Endothelial cell of umbilical vein (primary cell): ENCODE measurements at regions not wholly inside any gene's neighbourhood (a gene's known extent, or its start where the extent isn't known, plus 50 kb on each side); places are given as distances from the start of the nearest gene placed in this dataset.
"Not testable (repeated sequence)": the region's sequence is repeated elsewhere in the genome, so short reads cannot be mapped to it uniquely, and the experiment has no call there.

Experiments used
- BruUV-seq: library from RNA; stranded (reverse); fragments of 400-500 nt; replicated peaks from 2 replicates; lab custom pipeline; 2021; lab: Mats Ljungman, UMichigan
- CTCF ChIA-PET: fragments of 300-600, 350-600 bp; sonication (Branson Sonifier 250); formaldehyde crosslinking; loops from one replicate; lab custom pipeline; 2021; ENCODE audit warnings: antibody characterized with exemption, inconsistent platforms; lab: Charles Lee
- POLR2A ChIA-PET: fragments of 300-600, 350-600 bp; sonication (Branson Sonifier 250); formaldehyde crosslinking; loops from one replicate; lab custom pipeline; 2021; ENCODE audit warnings: antibody characterized with exemption, inconsistent platforms; lab: Charles Lee
- DNase-seq: peaks from one replicate; pipeline ENCODE4 v3.0.0-alpha.2; 2011; ENCODE audit warnings: low read depth, low spot score
- FAIRE-seq: peaks from 2 replicates; lab custom pipeline; 2011; peaks lifted over from hg19 to GRCh38; lab: Jason Lieb, UNC
- H2AFZ ChIP-seq: 2 replicates; pipeline ENCODE4 v1.6.0; 2012; ENCODE audit warnings: low read depth, low read length, control low read depth, inconsistent platforms
- H3K27ac ChIP-seq: 2 replicates; pipeline ENCODE4 v1.5.1; 2011; ENCODE audit warnings: low read depth, mild to moderate bottlenecking, control low read depth, low read length, moderate library complexity; ENCODE audit not compliant: insufficient read depth
- H3K27me3 ChIP-seq, 2 experiments: 2 replicates each; pipeline versions ENCODE4 v1.6.0 to v1.6.1; 2011; ENCODE audit warnings: low read length in 2 of 2, mixed read lengths in 1 of 2; ENCODE audit not compliant: control insufficient read depth in 2 of 2, insufficient read depth in 2 of 2
- H3K36me3 ChIP-seq, 2 experiments: 2 replicates in 1 of 2; 3 replicates in 1 of 2; pipeline ENCODE4 v1.5.1; 2011; ENCODE audit warnings: low read length in 2 of 2, mild to moderate bottlenecking in 1 of 2, moderate library complexity in 1 of 2; ENCODE audit not compliant: control insufficient read depth in 2 of 2, insufficient read depth in 2 of 2; ENCODE audit errors: extremely low read depth in 1 of 2
- H3K4me1 ChIP-seq: 3 replicates; pipeline ENCODE4 v1.5.1; 2011; ENCODE audit warnings: mild to moderate bottlenecking, low read length; ENCODE audit not compliant: control insufficient read depth, insufficient read depth; ENCODE audit errors: extremely low read depth
- H3K4me2 ChIP-seq: 2 replicates; pipeline ENCODE4 v1.6.1; 2011; ENCODE audit warnings: low read length, control low read depth, mixed read lengths; ENCODE audit not compliant: insufficient read depth
- H3K4me3 ChIP-seq, 3 experiments: fragments of 200-600 bp in 1 of 3; sonication (generic), shearing (Covaris generic) in 1 of 3; replicated peaks in 1 of 3; 2 replicates each; pipeline ENCODE4 v1.5.1; 2011 to 2016; ENCODE audit warnings: control low read depth in 3 of 3, low read length in 3 of 3, mild to moderate bottlenecking in 2 of 3, inconsistent platforms in 1 of 3, low read depth in 1 of 3, moderate library complexity in 1 of 3; ENCODE audit not compliant: insufficient read depth in 1 of 3
- H3K79me2 ChIP-seq: 2 replicates; pipeline ENCODE4 v1.6.0; 2012; ENCODE audit warnings: low read length, inconsistent platforms; ENCODE audit not compliant: control insufficient read depth, insufficient read depth
- H3K9ac ChIP-seq: replicated peaks from 2 replicates; pipeline ENCODE3; 2011; ENCODE audit warnings: low read length, control low read depth; ENCODE audit not compliant: insufficient read depth; ENCODE audit errors: extremely low read depth
- H3K9me1 ChIP-seq: replicated peaks from 3 replicates; pipeline ENCODE4 v1.6.0; 2011; ENCODE audit warnings: mild to moderate bottlenecking, low read length; ENCODE audit not compliant: control insufficient read depth, insufficient read depth; ENCODE audit errors: extremely low read depth
- H3K9me3 ChIP-seq: replicated peaks from 2 replicates; pipeline ENCODE4 v1.5.1; 2012; ENCODE audit warnings: low read length, inconsistent platforms; ENCODE audit not compliant: control insufficient read depth, insufficient read depth
- H4K20me1 ChIP-seq: replicated peaks from 2 replicates; pipeline ENCODE3; 2011; ENCODE audit warnings: mild to moderate bottlenecking, low read length; ENCODE audit not compliant: control insufficient read depth, insufficient read depth; ENCODE audit errors: extremely low read depth
- dilution Hi-C: fragments of 300-500 bp; cut with MboI; formaldehyde crosslinking; loops from one replicate; pipeline ENCODE4 v1.15.0; 2019; ENCODE audit warnings: low sequenced_read_pairs; ENCODE audit not compliant: extremely low pct_ligation_motif_present
- intact Hi-C: fragments of 100-400 bp; cut with micrococcal nuclease; formaldehyde crosslinking; loops from one replicate; pipeline ENCODE4 v1.10.0; 2022

GRCh38 chr21:6456011-6456661 is 4065.2 kb upstream of the TPTE start:
- FAIRE-seq, CTCF ChIA-PET, DNase-seq, intact Hi-C loops, dilution Hi-C loops, H3K27me3 ChIP-seq, H3K4me2 ChIP-seq, H3K79me2 ChIP-seq, H3K36me3 ChIP-seq, H4K20me1 ChIP-seq, H3K27ac ChIP-seq, H3K9me3 ChIP-seq, H2AFZ ChIP-seq, H3K4me1 ChIP-seq, POLR2A ChIA-PET, H3K4me3 ChIP-seq, H3K9ac ChIP-seq, BruUV-seq, H3K9me1 ChIP-seq: not testable (repeated sequence)

GRCh38 chr21:6459761-6460160 is 4061.6 kb upstream of the TPTE start:
- H2AFZ ChIP-seq, H3K9me3 ChIP-seq, POLR2A ChIA-PET, intact Hi-C loops, FAIRE-seq, DNase-seq, H3K9ac ChIP-seq, H3K27me3 ChIP-seq, H4K20me1 ChIP-seq, H3K4me2 ChIP-seq, CTCF ChIA-PET, dilution Hi-C loops, H3K4me1 ChIP-seq, H3K79me2 ChIP-seq, H3K4me3 ChIP-seq, BruUV-seq, H3K9me1 ChIP-seq, H3K27ac ChIP-seq, H3K36me3 ChIP-seq: not testable (repeated sequence)

GRCh38 chr21:6461358-6461757 is 4060.0 kb upstream of the TPTE start:
- H3K4me3 ChIP-seq, H3K79me2 ChIP-seq, H3K36me3 ChIP-seq, H3K27me3 ChIP-seq, dilution Hi-C loops, H3K4me2 ChIP-seq, DNase-seq, POLR2A ChIA-PET, H3K9me1 ChIP-seq, BruUV-seq, H3K9me3 ChIP-seq, FAIRE-seq, H3K4me1 ChIP-seq, intact Hi-C loops, H4K20me1 ChIP-seq, H3K9ac ChIP-seq, H2AFZ ChIP-seq, CTCF ChIA-PET, H3K27ac ChIP-seq: not testable (repeated sequence)

- H3K9me1 ChIP-seq, H3K36me3 ChIP-seq, H2AFZ ChIP-seq, H3K4me1 ChIP-seq, H3K9me3 ChIP-seq, H3K4me2 ChIP-seq, FAIRE-seq, DNase-seq, intact Hi-C loops, CTCF ChIA-PET, BruUV-seq, H3K27ac ChIP-seq, POLR2A ChIA-PET, H3K9ac ChIP-seq, H3K79me2 ChIP-seq, H4K20me1 ChIP-seq, H3K4me3 ChIP-seq, H3K27me3 ChIP-seq, dilution Hi-C loops: not testable (repeated sequence)
These were observed 4057.0 kb upstream of the TPTE start for GRCh38 chr21:6464419-6464818.
